BLaER1 treated with 17β-estradiol and CSF1 and Interleukin-3, amounts not matched to agents 10 nM and 100 nM (cell line): ENCODE measurements at regions not wholly inside any gene's neighbourhood (a gene's known extent, or its start where the extent isn't known, plus 50 kb on each side); places are given as distances from the start of the nearest gene placed in this dataset.

ENCODE experiments used
- H3K27ac ChIP-seq, 11 experiments: shearing (Covaris generic); formaldehyde crosslinking; 2 replicates each; pipeline ENCODE4 v1.8.1; 2022
- H3K27me3 ChIP-seq, 11 experiments: shearing (Covaris generic); formaldehyde crosslinking; 2 replicates each; pipeline ENCODE4 v1.8.1; 2022
- H3K36me3 ChIP-seq, 11 experiments: shearing (Covaris generic); formaldehyde crosslinking; 2 replicates each; pipeline ENCODE4 v1.8.1; 2022
- H3K4me1 ChIP-seq, 10 experiments: shearing (Covaris generic); formaldehyde crosslinking; 2 replicates each; pipeline ENCODE4 v1.8.1; 2022
- H3K4me2 ChIP-seq, 11 experiments: shearing (Covaris generic); formaldehyde crosslinking; 2 replicates each; pipeline ENCODE4 v1.8.1; 2022
- H3K4me3 ChIP-seq, 10 experiments: shearing (Covaris generic); formaldehyde crosslinking; 2 replicates each; pipeline ENCODE4 v1.8.1; 2022
- H3K9ac ChIP-seq, 11 experiments: shearing (Covaris generic); formaldehyde crosslinking; 2 replicates each; pipeline ENCODE4 v1.8.1; 2022
- H3K9me3 ChIP-seq, 11 experiments: shearing (Covaris generic); formaldehyde crosslinking; replicated peaks in 1 of 11; 2 replicates each; pipeline ENCODE4 v1.8.1; 2022
- H4K20me1 ChIP-seq, 11 experiments: shearing (Covaris generic); formaldehyde crosslinking; 2 replicates each; pipeline ENCODE4 v1.8.1; 2022
- Cebpa-rat ChIP-seq, 11 experiments: shearing (Covaris generic); IDR thresholded peaks; 2 replicates each; pipeline ENCODE4 v1.8.1; 2022

- Histone ChIP-seq H3K4me2 (no peak overlapping the region), H3K4me1 (peaks cover under 1 to 16% (median 10%) of the 10 kb centered on the region in 10 experiments; a peak in 14 of 20 replicates), H3K27ac (no peak overlapping the region), H3K27me3 (no peaks in the 10 kb centered on the region), H4K20me1 (no peaks in the 10 kb centered on the region), H3K36me3 (no peaks in the 10 kb centered on the region; a peak in 1 of 22 replicates), H3K9me3 (peaks cover 50 to 81% (median 61%) of the 10 kb centered on the region in 11 experiments), H3K9ac (no peak overlapping the region), H3K4me3 (no peak overlapping the region; a peak in 1 of 20 replicates)
- no peak for TF ChIP-seq Cebpa-rat (IDR thresholded peaks at IDR 0.05)
Measured at GRCh38 chr18:10225300-10225699, 229.1 kb upstream of the APCDD1 start.

DNA sequence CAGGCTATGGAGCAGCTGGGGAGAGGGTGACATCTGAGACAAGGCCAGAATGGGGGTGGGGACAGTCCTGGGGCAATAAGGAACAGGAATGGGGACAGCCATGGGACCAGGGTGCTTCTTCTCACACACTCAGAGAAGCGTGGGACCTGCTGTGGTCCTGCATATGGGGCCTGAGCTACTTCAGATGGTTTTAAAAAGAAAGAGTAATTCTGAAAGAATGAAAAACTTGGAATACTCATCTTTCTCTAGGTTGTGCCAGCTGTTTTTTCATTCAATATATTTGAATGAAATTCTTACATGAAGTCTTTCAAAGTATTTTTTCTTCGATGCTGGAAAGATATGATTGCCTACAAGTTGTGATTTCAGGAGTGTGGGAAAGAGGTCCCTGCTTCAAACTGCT lies 227.5 kb upstream of the APCDD1 start:
- Histone ChIP-seq H3K4me1 (peaks cover 12 to 24% (median 16%) of the 10 kb centered on the region in 10 experiments; a peak in 18 of 20 replicates), H3K9ac (no peak overlapping the region), H3K27ac (no peak overlapping the region), H3K4me2 (no peak overlapping the region), H3K4me3 (no peak overlapping the region), H4K20me1 (no peaks in the 10 kb centered on the region), H3K27me3 (no peaks in the 10 kb centered on the region), H3K36me3 (no peaks in the 10 kb centered on the region; a peak in 1 of 22 replicates), H3K9me3 (peaks cover 39 to 81% (median 57%) of the 10 kb centered on the region in 11 experiments)
- TF ChIP-seq Cebpa-rat (IDR thresholded peaks at IDR 0.05), result no peak

- TF ChIP-seq Cebpa-rat (IDR thresholded peaks at IDR 0.05), result no peak
- peaks cover 30 to 81% (median 53%) of the 10 kb centered on the region in 11 experiments for H3K9me3 ChIP-seq
- H3K4me1 ChIP-seq, result peaks cover 12 to 25% (median 16%) of the 10 kb centered on the region in 10 experiments; a peak in 18 of 20 replicates
- no peaks in the 10 kb centered on the region; a peak in 1 of 22 replicates for H3K36me3 ChIP-seq
- H3K9ac ChIP-seq, result no peak overlapping the region
- H3K4me2 ChIP-seq, result no peak overlapping the region
- H4K20me1 ChIP-seq, result no peaks in the 10 kb centered on the region
- no peak overlapping the region for H3K4me3 ChIP-seq
- no peaks in the 10 kb centered on the region for H3K27me3 ChIP-seq
- no peak overlapping the region for H3K27ac ChIP-seq
Measured at GRCh38 chr18:10228326-10228725, 226.1 kb upstream of the APCDD1 start.

DNA sequence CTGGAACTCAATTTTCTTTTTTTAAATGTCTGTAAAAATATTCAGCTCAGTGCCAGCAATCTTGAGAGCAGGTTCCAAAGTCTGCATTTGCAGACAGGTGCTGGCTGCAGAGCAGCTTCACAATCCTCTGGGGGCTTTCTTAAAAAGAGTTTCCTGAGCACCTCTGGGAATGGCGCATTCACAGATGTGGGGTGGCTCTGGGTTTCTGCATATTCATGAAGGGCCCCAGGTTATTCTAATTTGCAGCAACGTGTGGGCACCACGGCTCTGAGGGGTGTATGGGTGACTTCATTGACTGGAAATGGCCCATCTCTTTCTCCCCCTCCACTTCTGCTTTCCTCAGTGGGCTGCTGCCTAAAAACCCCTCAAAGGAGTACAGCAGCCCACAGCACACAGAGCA lies 225.0 kb upstream of the APCDD1 start:
- peaks cover 28 to 74% (median 45%) of the 10 kb centered on the region in 11 experiments for H3K9me3 ChIP-seq
- TF ChIP-seq Cebpa-rat (IDR thresholded peaks at IDR 0.05), result no peak
- no peaks in the 10 kb centered on the region for H3K27me3 ChIP-seq
- no peak overlapping the region for H3K27ac ChIP-seq
- H3K4me2 ChIP-seq, result peak overlapping the region in 6 of 11 experiments; percentile 12 to 63 (median 48); a peak in 10 of 22 replicates
- H3K9ac ChIP-seq, result no peak overlapping the region
- H3K4me3 ChIP-seq, result no peak overlapping the region
- H3K4me1 ChIP-seq, result peaks cover 12 to 25% (median 17%) of the 10 kb centered on the region in 10 experiments; a peak in 18 of 20 replicates
- no peaks in the 10 kb centered on the region for H4K20me1 ChIP-seq
- no peaks in the 10 kb centered on the region; a peak in 1 of 22 replicates for H3K36me3 ChIP-seq

DNA sequence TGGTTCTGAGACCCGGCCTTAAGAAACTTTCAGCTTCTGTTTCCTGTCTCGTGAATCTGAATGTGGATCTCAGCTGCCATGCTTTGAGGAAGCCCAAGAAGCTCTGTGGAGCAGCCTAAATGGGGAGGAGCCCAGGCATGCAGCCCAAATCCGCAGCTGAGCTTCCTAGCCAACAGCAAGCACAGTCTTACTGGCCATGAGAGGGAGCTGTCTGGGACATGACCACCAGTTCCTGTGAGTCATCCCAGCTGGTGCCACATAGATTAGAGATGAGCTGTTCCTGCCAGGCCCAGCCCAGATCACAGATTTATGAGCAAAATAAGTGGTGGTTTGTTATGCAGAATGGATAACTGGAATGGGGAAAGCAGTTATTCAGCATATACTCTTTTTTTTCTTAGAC lies 224.4 kb upstream of the APCDD1 start:
- Histone ChIP-seq H3K4me1 (peaks cover 12 to 31% (median 17%) of the 10 kb centered on the region in 10 experiments; a peak in 18 of 20 replicates), H3K4me2 (peak overlapping the region in 4 of 11 experiments; percentile 1 to 63 (median 32); a peak in 2 of 22 replicates), H3K9ac (no peak overlapping the region), H3K36me3 (no peaks in the 10 kb centered on the region; a peak in 1 of 22 replicates), H3K27ac (peak overlapping the region in 1 of 11 experiments; percentile 11; a peak in 1 of 22 replicates), H3K4me3 (peak overlapping the region in 1 of 10 experiments; percentile 20; a peak in 2 of 20 replicates), H3K9me3 (peaks cover 21 to 68% (median 39%) of the 10 kb centered on the region in 11 experiments), H4K20me1 (no peaks in the 10 kb centered on the region), H3K27me3 (no peaks in the 10 kb centered on the region)
- TF ChIP-seq Cebpa-rat (IDR thresholded peaks at IDR 0.05), result no peak

DNA sequence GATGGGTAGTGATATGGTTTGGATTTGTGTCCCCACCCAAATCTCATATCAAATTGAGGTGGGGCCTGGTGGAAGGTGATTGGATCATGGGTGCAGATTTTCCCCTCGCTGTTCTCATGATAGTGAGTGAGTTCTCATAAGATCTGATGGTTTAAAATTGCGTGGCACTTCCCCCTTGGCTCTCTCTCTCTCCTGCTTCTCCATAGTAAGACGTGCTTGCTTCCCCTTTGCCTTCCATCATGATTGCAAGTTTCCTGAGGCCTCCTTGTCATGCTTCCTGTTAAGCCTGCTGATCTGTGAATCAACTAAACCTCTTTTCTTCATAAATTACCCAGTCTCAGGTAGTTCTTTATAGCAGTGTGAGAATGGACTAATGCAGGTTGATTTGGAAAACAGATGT lies 223.2 kb upstream of the APCDD1 start:
- no peak overlapping the region for H3K9ac ChIP-seq
- peak overlapping the region in 3 of 11 experiments; percentile 11 to 23 (median 21); a peak in 4 of 22 replicates for H3K27ac ChIP-seq
- H3K4me3 ChIP-seq, result no peak overlapping the region
- H3K4me1 ChIP-seq, result peaks cover 12 to 33% (median 17%) of the 10 kb centered on the region in 10 experiments; a peak in 18 of 20 replicates
- no peaks in the 10 kb centered on the region; a peak in 1 of 22 replicates for H3K36me3 ChIP-seq
- no peaks in the 10 kb centered on the region for H3K27me3 ChIP-seq
- H3K4me2 ChIP-seq, result peak overlapping the region in 4 of 11 experiments; percentile 22 to 39 (median 24); a peak in 6 of 22 replicates
- no peaks in the 10 kb centered on the region for H4K20me1 ChIP-seq
- H3K9me3 ChIP-seq, result peaks cover 13 to 59% (median 31%) of the 10 kb centered on the region in 11 experiments
- TF ChIP-seq Cebpa-rat (IDR thresholded peaks at IDR 0.05), result no peak

DNA sequence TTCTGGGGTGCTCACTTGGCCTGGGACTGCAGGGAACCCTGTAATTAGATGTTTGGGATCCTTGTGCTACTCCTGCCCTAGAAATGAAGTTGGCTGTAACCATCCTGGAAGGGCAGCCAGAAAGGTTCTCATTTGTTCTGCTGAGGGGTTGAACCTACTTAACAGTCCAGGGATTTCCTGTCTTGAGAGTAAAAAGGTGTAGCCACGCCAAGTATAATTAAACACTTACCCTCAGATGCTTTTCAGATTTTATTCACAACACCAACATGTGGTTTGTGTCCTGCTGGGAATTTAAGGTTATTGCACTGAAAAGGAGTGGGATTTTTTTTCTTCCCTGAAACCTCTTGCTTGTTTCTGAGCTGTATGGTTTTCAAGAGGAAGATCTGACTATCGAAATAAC lies 222.4 kb upstream of the APCDD1 start:
- Histone ChIP-seq H3K9ac (no peak overlapping the region), H3K27ac (peak overlapping the region in 2 of 11 experiments; percentile 3 to 21; a peak in 1 of 22 replicates), H4K20me1 (no peaks in the 10 kb centered on the region), H3K4me1 (peaks cover 12 to 33% (median 17%) of the 10 kb centered on the region in 10 experiments; a peak in 18 of 20 replicates), H3K4me3 (no peak overlapping the region), H3K36me3 (no peaks in the 10 kb centered on the region; a peak in 1 of 22 replicates), H3K9me3 (peaks cover 13 to 56% (median 31%) of the 10 kb centered on the region in 11 experiments), H3K27me3 (no peaks in the 10 kb centered on the region), H3K4me2 (0 out of 22 replicates have a peak overlapping the region, but pooled peaks of 2 of the 11 experiments have one; percentile 1 to 5)
- TF ChIP-seq Cebpa-rat (IDR thresholded peaks at IDR 0.05), result no peak

GRCh38 chr18:10233082-10233875 lies 221.2 kb upstream of the APCDD1 start:
- H3K36me3 ChIP-seq, result no peaks in the 10 kb centered on the region; a peak in 1 of 22 replicates
- no peak overlapping the region for H3K4me3 ChIP-seq
- TF ChIP-seq Cebpa-rat (IDR thresholded peaks at IDR 0.05), result no peak
- H3K9me3 ChIP-seq, result peaks cover 13 to 55% (median 31%) of the 10 kb centered on the region in 11 experiments
- H3K9ac ChIP-seq, result no peak overlapping the region
- no peaks in the 10 kb centered on the region for H4K20me1 ChIP-seq
- no peak overlapping the region for H3K4me2 ChIP-seq
- H3K27ac ChIP-seq, result no peak overlapping the region
- no peaks in the 10 kb centered on the region for H3K27me3 ChIP-seq
- peaks cover 12 to 33% (median 17%) of the 10 kb centered on the region in 10 experiments; a peak in 18 of 20 replicates for H3K4me1 ChIP-seq

DNA sequence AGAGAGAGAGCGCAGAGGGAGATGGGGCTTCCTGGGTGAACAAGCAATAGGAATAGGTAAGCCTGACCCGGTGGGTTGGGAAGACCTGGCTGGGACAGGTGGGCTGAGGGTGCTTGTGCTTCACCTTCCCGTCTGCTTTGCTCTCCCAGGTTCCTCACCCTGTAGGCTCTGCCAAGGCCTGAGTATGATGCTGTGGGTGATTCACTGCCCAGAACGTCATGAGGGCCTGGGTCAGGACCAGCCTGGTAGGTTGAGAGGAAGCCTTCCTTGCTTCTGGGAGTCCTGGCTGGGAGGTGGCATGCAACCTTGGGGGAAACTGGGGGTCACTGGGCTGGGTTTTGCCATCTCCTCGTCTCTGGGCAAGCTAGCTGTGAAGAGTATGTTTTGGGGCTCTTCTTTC lies 220.2 kb upstream of the APCDD1 start:
- H4K20me1 ChIP-seq, result no peaks in the 10 kb centered on the region
- peaks cover 13 to 45% (median 31%) of the 10 kb centered on the region in 11 experiments for H3K9me3 ChIP-seq
- TF ChIP-seq Cebpa-rat (IDR thresholded peaks at IDR 0.05), result no peak
- no peaks in the 10 kb centered on the region; a peak in 1 of 22 replicates for H3K36me3 ChIP-seq
- no peak overlapping the region for H3K4me3 ChIP-seq
- H3K4me1 ChIP-seq, result peaks cover 6 to 33% (median 19%) of the 10 kb centered on the region in 10 experiments; a peak in 19 of 20 replicates
- H3K9ac ChIP-seq, result no peak overlapping the region
- H3K27me3 ChIP-seq, result no peaks in the 10 kb centered on the region
- H3K27ac ChIP-seq, result no peak overlapping the region
- peak overlapping the region in 2 of 11 experiments; percentile 42 to 45; a peak in 4 of 22 replicates for H3K4me2 ChIP-seq
